Stomach (tissue), 8 donors: ENCODE measurements at regions not wholly inside any gene's neighbourhood (a gene's known extent, or its start where the extent isn't known, plus 50 kb on each side); places are given as distances from the start of the nearest gene placed in this dataset.

ENCODE experiments used
- DNase-seq, 2 donors: peaks; one replicate each; pipeline versions ENCODE4 v3.0.0 to v3.0.0-alpha.2; 2013 to 2019
- H3K27ac ChIP-seq, 5 donors: fragments of 200-600 bp in 4 of 5; sonication (generic) in 4 of 5; one replicate each; pipeline ENCODE4 v1.5.1; 2013 to 2019; ENCODE audit warnings: mild to moderate bottlenecking in 1 of 5, moderate library complexity in 1 of 5
- H3K27me3 ChIP-seq, 3 donors: fragments of 200-600 bp; sonication (generic); one replicate each; pipeline ENCODE4 v1.5.1; 2017 to 2019; ENCODE audit warnings: mixed run types in 1 of 3
- H3K36me3 ChIP-seq, 4 donors: fragments of 200-600 bp; sonication (generic); 1 replicate in 3 of 4; 2 replicates in 1 of 4; pipeline ENCODE4 v1.5.1; 2016 to 2019
- H3K4me1 ChIP-seq, 4 donors: fragments of 200-600 bp; sonication (generic); one replicate each; pipeline ENCODE4 v1.5.1; 2016 to 2019
- H3K4me3 ChIP-seq, 4 donors: fragments of 200-600 bp; sonication (generic) in 3 of 4; one replicate each; pipeline ENCODE4 v1.5.1; 2016 to 2019; ENCODE audit warnings: mild to moderate bottlenecking in 1 of 4
- H3K9me3 ChIP-seq, 4 donors: fragments of 200-600 bp; sonication (generic); one replicate each; pipeline ENCODE4 v1.5.1; 2016 to 2019
- EP300 ChIP-seq: sonication (generic); formaldehyde crosslinking; IDR thresholded peaks from one replicate; pipeline ENCODE4 v1.6.1; 2017; ENCODE audit warnings: antibody characterized with exemption
- POLR2A ChIP-seq, 4 donors: fragments of 450-650 bp; IDR thresholded peaks; one replicate each; pipeline ENCODE4 v1.6.1; 2016; ENCODE audit warnings: antibody characterized with exemption in 4 of 4, control low read depth in 2 of 4, mild to moderate bottlenecking in 1 of 4, moderate library complexity in 1 of 4
- POLR2AphosphoS5 ChIP-seq, 3 donors: sonication (generic); formaldehyde crosslinking; IDR thresholded peaks; one replicate each; pipeline ENCODE4 v1.6.1; 2016; ENCODE audit warnings: antibody characterized with exemption in 3 of 3
- whole genome bisulfite sequencing, 5 donors: extraction: QIAGEN DNeasy Blood & Tissue Kit in 3 of 5; methylation state at CpG; one replicate each; pipeline versions ENCODE4 v1.1.5 to v1.1.7; 2013 to 2018; 5-methylcytosine and 5-hydroxymethylcytosine counted together
- intact Hi-C: fragments of 100-400 bp; cut with DNase I; formaldehyde crosslinking; loops from one replicate; pipeline ENCODE4 v1.15.1; 2023; ENCODE audit warnings: low total_unique reads
- TF ChIP-seq, protein P1 (sequence below), 7 experiments: fragments of 450-650 bp in 4 of 7; fragments of 200-600 bp in 3 of 7; sonication (generic) in 3 of 7; IDR thresholded peaks; one replicate each; pipeline ENCODE4 v1.5.1; 2016 to 2019; ENCODE audit warnings: antibody characterized with exemption in 7 of 7, control low read depth in 2 of 7, mild to moderate bottlenecking in 1 of 7
- donor health status: healthy with polysubstance abuse.
- donor health status: Bipolar disorder and iron deficiency.
- donor health status: healthy.

DNA sequence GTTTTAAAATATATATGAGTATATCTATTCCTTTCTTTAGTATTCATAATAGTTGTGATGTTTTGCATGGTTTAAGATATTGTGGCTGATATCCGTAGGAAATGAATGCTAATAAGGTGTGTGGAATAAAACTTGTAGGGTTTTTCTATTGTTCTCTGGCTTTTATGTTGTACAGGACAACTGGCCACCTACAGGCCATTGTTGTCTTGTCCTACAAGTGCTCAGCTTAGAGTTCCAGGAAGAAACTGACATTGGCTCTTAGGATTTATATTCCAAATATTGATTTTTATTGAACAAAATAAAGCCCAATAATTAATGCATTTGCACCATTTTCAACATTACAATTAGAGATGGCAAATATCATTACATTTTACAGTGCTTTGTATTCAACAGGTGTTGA, 512.8 kb upstream of the TENM4 start:
- TF ChIP-seq, protein P1, sequence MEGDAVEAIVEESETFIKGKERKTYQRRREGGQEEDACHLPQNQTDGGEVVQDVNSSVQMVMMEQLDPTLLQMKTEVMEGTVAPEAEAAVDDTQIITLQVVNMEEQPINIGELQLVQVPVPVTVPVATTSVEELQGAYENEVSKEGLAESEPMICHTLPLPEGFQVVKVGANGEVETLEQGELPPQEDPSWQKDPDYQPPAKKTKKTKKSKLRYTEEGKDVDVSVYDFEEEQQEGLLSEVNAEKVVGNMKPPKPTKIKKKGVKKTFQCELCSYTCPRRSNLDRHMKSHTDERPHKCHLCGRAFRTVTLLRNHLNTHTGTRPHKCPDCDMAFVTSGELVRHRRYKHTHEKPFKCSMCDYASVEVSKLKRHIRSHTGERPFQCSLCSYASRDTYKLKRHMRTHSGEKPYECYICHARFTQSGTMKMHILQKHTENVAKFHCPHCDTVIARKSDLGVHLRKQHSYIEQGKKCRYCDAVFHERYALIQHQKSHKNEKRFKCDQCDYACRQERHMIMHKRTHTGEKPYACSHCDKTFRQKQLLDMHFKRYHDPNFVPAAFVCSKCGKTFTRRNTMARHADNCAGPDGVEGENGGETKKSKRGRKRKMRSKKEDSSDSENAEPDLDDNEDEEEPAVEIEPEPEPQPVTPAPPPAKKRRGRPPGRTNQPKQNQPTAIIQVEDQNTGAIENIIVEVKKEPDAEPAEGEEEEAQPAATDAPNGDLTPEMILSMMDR (IDR thresholded peaks at IDR 0.05), result no peak
- TF ChIP-seq POLR2AphosphoS5 (IDR thresholded peaks at IDR 0.05) (no peak), POLR2A (IDR thresholded peaks at IDR 0.05) (no peak), EP300 (no peak)
- Histone ChIP-seq H3K4me1 (no peaks in the 10 kb centered on the region), H3K9me3 (peaks cover 0 to 4% (median 2%) of the 10 kb centered on the region in 4 donors), H3K4me3 (no peak overlapping the region), H3K27ac (no peak overlapping the region), H3K36me3 (no peaks in the 10 kb centered on the region), H3K27me3 (no peaks in the 10 kb centered on the region)
- intact Hi-C loops, result no loop called here
- DNase-seq, result no peak
- 77 to 96% (median 85%) methylated on average over 1 of the region's 1 CpG for WGBS, 5 donors

DNA sequence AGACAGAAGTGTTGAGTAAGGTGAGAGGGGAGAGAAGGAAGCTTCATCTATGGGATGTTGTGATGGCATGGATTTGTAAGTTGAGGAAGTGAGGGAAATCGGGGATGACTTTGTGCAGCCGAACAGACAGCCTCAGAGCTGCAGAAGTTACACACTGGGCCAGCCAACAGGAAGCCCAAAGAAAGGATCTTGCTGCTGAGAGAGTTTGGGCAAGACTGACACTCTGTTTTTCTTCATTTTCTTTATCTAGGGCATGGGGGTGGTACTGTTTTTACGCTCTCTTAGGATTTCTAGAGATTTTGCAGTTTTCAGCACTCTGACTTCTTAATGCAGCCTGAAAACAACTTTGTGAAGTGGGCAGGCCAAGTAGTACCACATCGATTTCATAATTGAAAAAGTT, 509.9 kb upstream of the TENM4 start:
- DNase-seq, result no peak
- no peaks in the 10 kb centered on the region for H3K27me3 ChIP-seq
- H3K4me3 ChIP-seq, result no peak overlapping the region
- no peak overlapping the region for H3K27ac ChIP-seq
- WGBS, 5 donors, result 81 to 94% (median 91%) methylated on average over 4 of the region's 4 CpGs
- no peaks in the 10 kb centered on the region for H3K4me1 ChIP-seq
- no peaks in the 10 kb centered on the region for H3K36me3 ChIP-seq
- TF ChIP-seq, protein P1 (IDR thresholded peaks at IDR 0.05), result no peak
- no peak for TF ChIP-seq POLR2A (IDR thresholded peaks at IDR 0.05)
- no peak for TF ChIP-seq EP300
- intact Hi-C loops, result no loop called here
- no peaks in the 10 kb centered on the region for H3K9me3 ChIP-seq

DNA sequence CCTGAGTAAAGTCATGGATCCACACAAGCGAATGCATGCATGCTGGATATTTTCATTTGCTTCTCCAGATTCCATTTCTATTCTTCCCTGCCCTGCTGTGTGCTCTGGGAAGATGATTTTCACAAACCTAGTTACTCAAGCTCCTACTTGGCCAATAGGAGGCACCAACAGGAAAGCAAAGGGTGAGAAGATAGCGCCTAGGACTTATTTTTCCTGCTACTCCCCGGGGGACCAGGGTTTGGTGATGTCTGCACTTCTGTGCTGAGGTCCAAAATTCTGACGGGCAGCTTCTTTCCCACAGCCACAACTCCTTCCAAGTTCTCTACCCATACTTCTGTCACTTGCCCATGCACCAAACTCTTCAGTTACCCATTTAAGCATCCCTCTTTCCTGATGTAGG, 509.3 kb upstream of the TENM4 start:
- Histone ChIP-seq H3K27me3 (no peaks in the 10 kb centered on the region), H3K4me1 (no peaks in the 10 kb centered on the region), H3K4me3 (no peak overlapping the region), H3K9me3 (no peaks in the 10 kb centered on the region), H3K36me3 (no peaks in the 10 kb centered on the region), H3K27ac (no peak overlapping the region)
- intact Hi-C loops, result no loop called here
- WGBS, 5 donors, result 61 to 84% (median 81%) methylated on average over 4 of the region's 4 CpGs
- no peak for DNase-seq
- TF ChIP-seq EP300 (no peak), POLR2A (IDR thresholded peaks at IDR 0.05) (no peak), POLR2AphosphoS5 (IDR thresholded peaks at IDR 0.05) (no peak)
- TF ChIP-seq, protein P1 (IDR thresholded peaks at IDR 0.05), result no peak

DNA sequence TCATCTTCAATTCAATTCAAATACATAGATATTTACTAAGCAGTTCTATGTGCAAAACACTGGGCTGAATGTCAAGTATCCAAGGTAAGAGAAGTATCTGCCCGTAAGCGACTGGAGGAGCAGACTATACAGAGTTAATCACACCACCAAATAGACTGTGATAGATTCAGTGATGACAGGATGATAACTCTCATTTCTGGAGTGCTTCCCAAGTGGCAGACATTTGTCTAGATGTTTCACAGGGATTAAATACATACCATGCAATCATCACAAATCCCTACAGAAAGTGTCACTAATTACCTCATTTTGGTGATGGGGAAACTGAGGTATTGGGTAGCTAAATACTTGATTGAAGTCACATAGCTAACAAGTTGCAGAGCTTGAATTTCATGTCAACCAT, 508.7 kb upstream of the TENM4 start:
- H3K9me3 ChIP-seq, result no peaks in the 10 kb centered on the region
- no peaks in the 10 kb centered on the region for H3K4me1 ChIP-seq
- no peak overlapping the region for H3K27ac ChIP-seq
- TF ChIP-seq, protein P1 (IDR thresholded peaks at IDR 0.05), result no peak
- TF ChIP-seq EP300 (no peak), POLR2AphosphoS5 (IDR thresholded peaks at IDR 0.05) (no peak), POLR2A (IDR thresholded peaks at IDR 0.05) (no peak)
- DNase-seq, result no peak
- no peak overlapping the region for H3K4me3 ChIP-seq
- no peaks in the 10 kb centered on the region for H3K27me3 ChIP-seq
- H3K36me3 ChIP-seq, result no peaks in the 10 kb centered on the region
- intact Hi-C loops, result no loop called here
- 80 to 89% (median 86%) methylated on average over 2 of the region's 2 CpGs for WGBS, 5 donors

DNA sequence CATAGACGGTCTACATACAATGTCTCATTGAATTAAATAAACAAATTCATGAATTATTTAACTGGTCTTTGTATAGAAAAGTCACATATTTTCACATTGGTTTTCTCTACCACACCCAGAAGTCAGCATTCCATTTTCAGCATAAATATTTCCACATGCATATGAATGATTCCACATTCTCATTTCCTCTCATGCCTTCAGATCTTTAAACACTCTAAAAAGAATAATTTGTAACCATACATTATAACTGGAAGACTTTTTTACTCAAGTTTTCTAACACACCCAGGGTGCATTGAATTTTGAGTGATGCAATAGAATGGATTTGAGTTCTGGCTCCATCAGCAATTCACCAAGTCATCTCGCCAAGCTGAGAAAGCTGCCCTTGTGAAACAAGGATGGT, 501.8 kb upstream of the TENM4 start:
- Histone ChIP-seq H3K27ac (no peak overlapping the region), H3K9me3 (no peaks in the 10 kb centered on the region), H3K4me3 (no peak overlapping the region), H3K4me1 (no peaks in the 10 kb centered on the region), H3K36me3 (no peaks in the 10 kb centered on the region), H3K27me3 (no peaks in the 10 kb centered on the region)
- WGBS, 5 donors, result 79 to 88% (median 86%) methylated on average over 2 of the region's 2 CpGs
- intact Hi-C loops, result no loop called here
- DNase-seq, result no peak
- no peak for TF ChIP-seq EP300
- TF ChIP-seq, protein P1 (IDR thresholded peaks at IDR 0.05), result no peak
- TF ChIP-seq POLR2A (IDR thresholded peaks at IDR 0.05), result no peak
- no peak for TF ChIP-seq POLR2AphosphoS5 (IDR thresholded peaks at IDR 0.05)
